ENCODE measurements at regions not wholly inside any gene's neighbourhood (a gene's known extent, or its start where the extent isn't known, plus 50 kb on each side); places are given as distances from the start of the nearest gene placed in this dataset.

- DNase-seq = peak; percentile 95
These were observed 291.2 kb downstream of the CDH26 start for GRCh38 chr20:60249436-60249835.

GRCh38 chr20:60250251-60250650, 292.0 kb downstream of the CDH26 start:
- DNase-seq = no peak

GRCh38 chr20:60252866-60253265, 294.6 kb downstream of the CDH26 start:
- no peak for DNase-seq

- DNase-seq = no peak
These were observed 295.2 kb downstream of the CDH26 start for GRCh38 chr20:60253471-60253870.

GRCh38 chr20:60254901-60255411, 296.7 kb downstream of the CDH26 start:
- DNase-seq = peak; percentile 26

GRCh38 chr20:60255415-60255814, 297.2 kb downstream of the CDH26 start:
- no peak for DNase-seq

GRCh38 chr20:60255866-60256265, 297.6 kb downstream of the CDH26 start:
- DNase-seq = no peak

GRCh38 chr20:60256811-60257210, 298.6 kb downstream of the CDH26 start:
- DNase-seq = no peak

GRCh38 chr20:60257671-60258070, 299.4 kb downstream of the CDH26 start:
- DNase-seq = no peak

GRCh38 chr20:60258255-60258863, 300.1 kb downstream of the CDH26 start:
- no peak for DNase-seq

- no peak for DNase-seq
These were observed 303.1 kb downstream of the CDH26 start for GRCh38 chr20:60261333-60261732.

GRCh38 chr20:60262967-60263603, 304.9 kb downstream of the CDH26 start:
- no peak for DNase-seq

GRCh38 chr20:60263725-60264709, 305.8 kb downstream of the CDH26 start:
- DNase-seq = no peak

- DNase-seq = no peak
These were observed 308.1 kb downstream of the CDH26 start for GRCh38 chr20:60266177-60266823.

GRCh38 chr20:60268491-60268890, 310.3 kb downstream of the CDH26 start:
- DNase-seq = no peak

- DNase-seq = peak; percentile 11
These were observed 311.4 kb downstream of the CDH26 start for GRCh38 chr20:60269573-60270162.

- no peak for DNase-seq
These were observed 312.1 kb downstream of the CDH26 start for GRCh38 chr20:60270341-60270740.

- DNase-seq = no peak
These were observed 313.4 kb downstream of the CDH26 start for GRCh38 chr20:60271597-60271996.

GRCh38 chr20:60272790-60273189, 314.6 kb downstream of the CDH26 start:
- no peak for DNase-seq

- DNase-seq = no peak
These were observed 316.5 kb downstream of the CDH26 start for GRCh38 chr20:60274717-60275116.

- DNase-seq = no peak
These were observed 323.1 kb downstream of the CDH26 start for GRCh38 chr20:60281295-60281694.

- no peak for DNase-seq
These were observed 325.1 kb downstream of the CDH26 start for GRCh38 chr20:60283281-60283680.

All from fibroblast of skin of abdomen (primary cell).